ENCODE measurements at regions not wholly inside any gene's neighbourhood (a gene's known extent, or its start where the extent isn't known, plus 50 kb on each side); places are given as distances from the start of the nearest gene placed in this dataset.

- TF ChIP-seq, protein P1, sequence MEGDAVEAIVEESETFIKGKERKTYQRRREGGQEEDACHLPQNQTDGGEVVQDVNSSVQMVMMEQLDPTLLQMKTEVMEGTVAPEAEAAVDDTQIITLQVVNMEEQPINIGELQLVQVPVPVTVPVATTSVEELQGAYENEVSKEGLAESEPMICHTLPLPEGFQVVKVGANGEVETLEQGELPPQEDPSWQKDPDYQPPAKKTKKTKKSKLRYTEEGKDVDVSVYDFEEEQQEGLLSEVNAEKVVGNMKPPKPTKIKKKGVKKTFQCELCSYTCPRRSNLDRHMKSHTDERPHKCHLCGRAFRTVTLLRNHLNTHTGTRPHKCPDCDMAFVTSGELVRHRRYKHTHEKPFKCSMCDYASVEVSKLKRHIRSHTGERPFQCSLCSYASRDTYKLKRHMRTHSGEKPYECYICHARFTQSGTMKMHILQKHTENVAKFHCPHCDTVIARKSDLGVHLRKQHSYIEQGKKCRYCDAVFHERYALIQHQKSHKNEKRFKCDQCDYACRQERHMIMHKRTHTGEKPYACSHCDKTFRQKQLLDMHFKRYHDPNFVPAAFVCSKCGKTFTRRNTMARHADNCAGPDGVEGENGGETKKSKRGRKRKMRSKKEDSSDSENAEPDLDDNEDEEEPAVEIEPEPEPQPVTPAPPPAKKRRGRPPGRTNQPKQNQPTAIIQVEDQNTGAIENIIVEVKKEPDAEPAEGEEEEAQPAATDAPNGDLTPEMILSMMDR (IDR thresholded peaks at IDR 0.05): no peak
- no peak for TF ChIP-seq POLR2A (IDR thresholded peaks at IDR 0.05)
Observed at GRCh38 chr3:106482451-106482850, 613.6 kb upstream of the CBLB start.
